Ovary (tissue), 7 donors: ENCODE measurements at regions not wholly inside any gene's neighbourhood (a gene's known extent, or its start where the extent isn't known, plus 50 kb on each side); places are given as distances from the start of the nearest gene placed in this dataset.

Experiments
- DNase-seq, 5 donors: peaks; one replicate each; pipeline ENCODE4 v3.0.0-alpha.2; 2019 to 2020
- H3K27ac ChIP-seq, 2 donors: fragments of 200-600 bp; one replicate each; pipeline versions ENCODE4 v1.5.1 to v1.8.0; 2019 to 2022
- H3K27me3 ChIP-seq: fragments of 200-600 bp; one replicate; pipeline ENCODE4 v1.8.0; 2022
- H3K36me3 ChIP-seq: fragments of 200-600 bp; sonication (generic); one replicate; pipeline ENCODE4 v1.5.1; 2019
- H3K4me1 ChIP-seq: one replicate; pipeline ENCODE4 v1.8.1; 2013; ENCODE audit warnings: mild to moderate bottlenecking, moderate library complexity; ENCODE audit not compliant: insufficient read depth
- H3K4me3 ChIP-seq: fragments of 200-600 bp; sonication (generic); one replicate; pipeline ENCODE4 v1.5.1; 2017
- H3K9me3 ChIP-seq, 2 donors: fragments of 200-600 bp in 1 of 2; sonication (generic) in 1 of 2; one replicate each; pipeline versions ENCODE4 v1.5.1 to v1.8.1; 2013 to 2019; ENCODE audit warnings: mild to moderate bottlenecking in 1 of 2, moderate library complexity in 1 of 2
- EP300 ChIP-seq: sonication (generic); formaldehyde crosslinking; IDR thresholded peaks from one replicate; pipeline ENCODE4 v1.6.1; 2017; ENCODE audit warnings: antibody characterized with exemption
- POLR2A ChIP-seq: fragments of 450-650 bp; IDR thresholded peaks from one replicate; pipeline ENCODE4 v1.6.1; 2017; ENCODE audit warnings: antibody characterized with exemption, mild to moderate bottlenecking, moderate library complexity
- WGBS, 3 donors: extraction: QIAGEN DNeasy Blood & Tissue Kit in 1 of 3; methylation state at CpG; one replicate each; pipeline versions ENCODE4 v1.1.5 to v1.1.7; 2013 to 2017; 5-methylcytosine and 5-hydroxymethylcytosine counted together
- intact Hi-C, 4 donors: fragments of 100-400 bp; cut with DNase I; formaldehyde crosslinking; loops; one replicate each; pipeline versions ENCODE4 v1.11.0 to v1.15.1; 2022 to 2023
- TF ChIP-seq, protein P1 (sequence below), 3 donors: fragments of 450-650 bp in 2 of 3; fragments of 200-600 bp in 1 of 3; IDR thresholded peaks; one replicate each; pipeline versions ENCODE4 v1.5.1 to v1.8.0; 2016 to 2022; ENCODE audit warnings: antibody characterized with exemption in 3 of 3, mild to moderate bottlenecking in 1 of 3
- donor health status: DM: no; HTN: no; CAD: no; lungs with moderate emphysema.
- donor health status: DM: no; HTN: no; CAD: no.
- donor health status: Bipolar disorder and iron deficiency.
- donor health status: DM: no; HTN: no; CAD: no.
- donor health status: DM: yes; HTN: yes; CAD: no.

DNA sequence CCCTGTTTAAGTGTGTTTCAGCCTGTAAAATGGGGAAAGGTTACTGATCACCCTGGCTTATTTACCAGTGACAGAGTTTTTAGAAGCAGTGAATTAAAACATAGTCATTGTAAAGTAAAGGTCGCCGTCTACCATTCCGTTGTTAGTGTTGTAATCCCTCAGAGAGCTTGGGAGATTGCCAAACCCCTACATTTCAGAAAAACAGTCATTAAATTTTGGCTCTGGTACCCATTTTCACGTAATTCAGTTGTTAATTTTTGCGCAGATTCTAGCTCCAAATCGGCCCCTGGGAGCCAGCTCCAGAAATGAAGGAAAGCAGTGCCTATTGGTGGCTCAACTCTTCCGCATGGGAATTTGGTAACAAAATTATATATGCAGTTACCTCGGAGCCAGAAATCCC lies 127.7 kb upstream of the AJAP1 start:
- Histone ChIP-seq H3K27ac (no peak overlapping the region), H3K4me3 (no peak overlapping the region), H3K36me3 (no peaks in the 10 kb centered on the region), H3K4me1 (no peaks in the 10 kb centered on the region), H3K27me3 (no peaks in the 10 kb centered on the region), H3K9me3 (no peaks in the 10 kb centered on the region)
- DNase-seq, result no peak
- TF ChIP-seq, protein P1, sequence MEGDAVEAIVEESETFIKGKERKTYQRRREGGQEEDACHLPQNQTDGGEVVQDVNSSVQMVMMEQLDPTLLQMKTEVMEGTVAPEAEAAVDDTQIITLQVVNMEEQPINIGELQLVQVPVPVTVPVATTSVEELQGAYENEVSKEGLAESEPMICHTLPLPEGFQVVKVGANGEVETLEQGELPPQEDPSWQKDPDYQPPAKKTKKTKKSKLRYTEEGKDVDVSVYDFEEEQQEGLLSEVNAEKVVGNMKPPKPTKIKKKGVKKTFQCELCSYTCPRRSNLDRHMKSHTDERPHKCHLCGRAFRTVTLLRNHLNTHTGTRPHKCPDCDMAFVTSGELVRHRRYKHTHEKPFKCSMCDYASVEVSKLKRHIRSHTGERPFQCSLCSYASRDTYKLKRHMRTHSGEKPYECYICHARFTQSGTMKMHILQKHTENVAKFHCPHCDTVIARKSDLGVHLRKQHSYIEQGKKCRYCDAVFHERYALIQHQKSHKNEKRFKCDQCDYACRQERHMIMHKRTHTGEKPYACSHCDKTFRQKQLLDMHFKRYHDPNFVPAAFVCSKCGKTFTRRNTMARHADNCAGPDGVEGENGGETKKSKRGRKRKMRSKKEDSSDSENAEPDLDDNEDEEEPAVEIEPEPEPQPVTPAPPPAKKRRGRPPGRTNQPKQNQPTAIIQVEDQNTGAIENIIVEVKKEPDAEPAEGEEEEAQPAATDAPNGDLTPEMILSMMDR (IDR thresholded peaks at IDR 0.05), result no peak
- TF ChIP-seq POLR2A, result no peak
- TF ChIP-seq EP300, result no peak
- 57 to 66% (median 61%) methylated on average over 8 of the region's 8 CpGs for WGBS, 3 donors
- intact Hi-C loops, result no loop called here

DNA sequence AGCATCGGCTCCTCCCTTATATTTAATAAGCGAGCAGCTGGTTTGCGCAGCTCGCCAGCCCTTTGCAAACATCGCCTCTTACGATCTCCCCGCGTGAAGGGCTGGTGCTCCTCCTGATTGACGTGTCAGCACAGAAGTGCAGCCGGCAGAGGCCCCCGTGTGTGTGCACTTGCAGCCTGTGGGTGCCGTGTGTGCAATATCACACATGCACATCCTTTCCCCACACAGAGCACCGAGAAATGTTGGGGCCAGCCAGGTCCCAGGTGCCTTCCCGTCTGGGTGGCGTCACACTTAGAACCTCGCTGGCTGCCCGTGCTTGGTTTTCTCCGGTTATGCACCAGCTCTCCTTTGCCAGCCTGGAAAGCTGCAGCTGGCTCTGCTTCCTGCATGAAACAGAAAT lies 126.6 kb upstream of the AJAP1 start:
- TF ChIP-seq POLR2A (no peak), EP300 (no peak)
- TF ChIP-seq, protein P1 (IDR thresholded peaks at IDR 0.05), result no peak
- Histone ChIP-seq H3K4me1 (no peaks in the 10 kb centered on the region), H3K4me3 (no peak overlapping the region), H3K27me3 (no peaks in the 10 kb centered on the region), H3K27ac (no peak overlapping the region), H3K36me3 (no peaks in the 10 kb centered on the region), H3K9me3 (no peaks in the 10 kb centered on the region)
- DNase-seq, result no peak
- 58 to 62% (median 58%) methylated on average over 18 of the region's 18 CpGs for WGBS, 3 donors
- intact Hi-C loops, result no loop called here

DNA sequence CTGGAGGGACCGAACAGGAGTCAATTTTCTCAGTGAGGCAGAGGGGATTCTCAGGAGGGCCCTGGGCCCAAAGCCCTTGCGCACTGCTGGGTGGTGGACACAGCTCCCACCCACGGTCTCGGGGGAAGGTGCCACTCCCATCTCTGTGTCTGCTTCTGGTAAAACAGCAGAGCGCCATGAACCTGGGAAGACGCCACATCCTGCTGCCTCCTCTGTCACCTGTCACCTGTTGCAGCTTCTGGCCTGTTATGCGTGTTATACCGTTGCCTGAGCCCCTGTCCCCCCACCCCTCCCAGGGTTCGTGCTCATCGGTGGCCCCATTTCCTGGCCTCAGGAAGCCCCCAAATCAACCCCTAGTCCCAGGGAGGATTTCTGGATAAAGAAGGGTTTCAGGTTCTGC lies 125.8 kb upstream of the AJAP1 start:
- TF ChIP-seq POLR2A (no peak), EP300 (no peak)
- TF ChIP-seq, protein P1 (IDR thresholded peaks at IDR 0.05), result no peak
- DNase-seq, result no peak
- Histone ChIP-seq H3K36me3 (no peaks in the 10 kb centered on the region), H3K4me1 (no peaks in the 10 kb centered on the region), H3K9me3 (no peaks in the 10 kb centered on the region), H3K4me3 (no peak overlapping the region), H3K27me3 (no peaks in the 10 kb centered on the region), H3K27ac (no peak overlapping the region)
- 75 to 82% (median 81%) methylated on average over 8 to 10 of the region's 10 CpGs for WGBS, 3 donors
- intact Hi-C loops, result no loop called here

DNA sequence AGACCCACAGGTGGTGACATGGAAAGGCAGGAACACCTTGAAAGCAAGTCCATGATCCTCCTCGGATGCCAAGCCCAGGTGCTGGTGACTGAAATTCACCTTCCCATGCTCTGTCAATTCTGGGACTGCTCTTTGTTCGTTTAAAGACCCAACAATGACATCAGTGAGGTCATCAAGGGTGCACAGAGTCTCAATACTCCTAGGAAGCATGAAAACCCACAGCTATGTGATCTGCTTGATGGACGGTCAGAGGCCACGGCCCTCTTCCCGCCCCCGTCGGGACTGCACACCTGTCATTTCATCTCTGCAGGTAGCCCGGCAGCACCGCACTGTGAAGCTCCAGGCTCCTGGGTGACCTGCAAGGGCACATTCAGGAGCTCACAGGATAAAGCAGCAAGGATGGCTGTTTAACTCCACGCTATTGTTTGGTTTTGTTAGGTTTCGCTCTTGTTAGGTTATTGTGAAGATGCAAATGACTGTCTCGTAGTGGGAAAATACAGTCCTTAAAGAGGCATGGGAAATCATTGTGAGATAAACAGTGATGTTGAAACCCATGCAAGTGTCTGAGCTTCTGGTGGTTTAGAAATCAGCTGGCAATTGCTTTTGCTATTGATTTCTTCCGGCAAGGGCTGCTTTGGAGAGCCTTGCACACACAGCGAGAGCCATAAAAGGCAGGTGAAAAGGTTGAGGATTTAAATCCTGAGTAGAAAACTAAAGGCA lies 124.8 kb upstream of the AJAP1 start:
- Histone ChIP-seq H3K4me3 (no peak overlapping the region), H3K27ac (no peak overlapping the region), H3K36me3 (no peaks in the 10 kb centered on the region), H3K27me3 (no peaks in the 10 kb centered on the region), H3K4me1 (no peaks in the 10 kb centered on the region), H3K9me3 (no peaks in the 10 kb centered on the region)
- intact Hi-C loops, result no loop called here
- no peak for TF ChIP-seq POLR2A
- TF ChIP-seq, protein P1 (IDR thresholded peaks at IDR 0.05), result no peak
- DNase-seq, result no peak
- 46 to 56% (median 47%) methylated on average over 14 of the region's 14 CpGs for WGBS, 3 donors
